ENCODE measurements at regions not wholly inside any gene's neighbourhood (a gene's known extent, or its start where the extent isn't known, plus 50 kb on each side); places are given as distances from the start of the nearest gene placed in this dataset.
"Not testable (repeated sequence)": the region's sequence is repeated elsewhere in the genome, so short reads cannot be mapped to it uniquely, and the experiment has no call there.

- DNase-seq = no peak
Measured at GRCh38 chr5:17037751-17038150, 101.7 kb upstream of the MYO10 start.

GRCh38 chr5:17039170-17039569, 103.1 kb upstream of the MYO10 start:
- no peak for DNase-seq

- no peak for DNase-seq
Measured at GRCh38 chr5:17042041-17042440, 106.0 kb upstream of the MYO10 start.

GRCh38 chr5:17046320-17046719, 110.2 kb upstream of the MYO10 start:
- no peak for DNase-seq

- DNase-seq = no peak
Measured at GRCh38 chr5:17050236-17050635, 114.1 kb upstream of the MYO10 start.

- DNase-seq = no peak
Measured at GRCh38 chr5:17054911-17055310, 118.8 kb upstream of the MYO10 start.

- peak; percentile 45 for DNase-seq
Measured at GRCh38 chr5:17056141-17056631, 120.1 kb upstream of the MYO10 start.

- DNase-seq = no peak
Measured at GRCh38 chr5:17058438-17058837, 122.3 kb upstream of the MYO10 start.

GRCh38 chr5:17061973-17062470, 125.9 kb upstream of the MYO10 start:
- no peak for DNase-seq

GRCh38 chr5:17062741-17063140, 126.7 kb upstream of the MYO10 start:
- DNase-seq = not testable (repeated sequence)

GRCh38 chr5:17064241-17064640, 128.2 kb upstream of the MYO10 start:
- DNase-seq = no peak

- no peak for DNase-seq
Measured at GRCh38 chr5:17065458-17065857, 129.4 kb upstream of the MYO10 start.

- not testable (repeated sequence) for DNase-seq
Measured at GRCh38 chr5:17066026-17066425, 129.9 kb upstream of the MYO10 start.

- DNase-seq = no peak
Measured at GRCh38 chr5:17067657-17068392, 131.7 kb upstream of the MYO10 start.

GRCh38 chr5:17069995-17070511, 134.0 kb upstream of the MYO10 start:
- peak; percentile 48 for DNase-seq

- DNase-seq = no peak
Measured at GRCh38 chr5:17070647-17071046, 134.6 kb upstream of the MYO10 start.

GRCh38 chr5:17075236-17075635, 139.1 kb upstream of the MYO10 start:
- no peak for DNase-seq

GRCh38 chr5:17076272-17076671, 140.2 kb upstream of the MYO10 start:
- no peak for DNase-seq

- no peak for DNase-seq
Measured at GRCh38 chr5:17077440-17078233, 139.8 kb upstream of the BASP1 start.

GRCh38 chr5:17079562-17079961, 137.9 kb upstream of the BASP1 start:
- no peak for DNase-seq

- DNase-seq = no peak
Measured at GRCh38 chr5:17080361-17080760, 137.1 kb upstream of the BASP1 start.

GRCh38 chr5:17081142-17081541, 136.3 kb upstream of the BASP1 start:
- no peak for DNase-seq

GRCh38 chr5:17083276-17083675, 134.2 kb upstream of the BASP1 start:
- DNase-seq = not testable (repeated sequence)

- peak; percentile 47 for DNase-seq
Measured at GRCh38 chr5:17087035-17087434, 130.4 kb upstream of the BASP1 start.
